ENCODE measurements at regions not wholly inside any gene's neighbourhood (a gene's known extent, or its start where the extent isn't known, plus 50 kb on each side); places are given as distances from the start of the nearest gene placed in this dataset.
"Not testable (repeated sequence)": the region's sequence is repeated elsewhere in the genome, so short reads cannot be mapped to it uniquely, and the experiment has no call there.

DNA sequence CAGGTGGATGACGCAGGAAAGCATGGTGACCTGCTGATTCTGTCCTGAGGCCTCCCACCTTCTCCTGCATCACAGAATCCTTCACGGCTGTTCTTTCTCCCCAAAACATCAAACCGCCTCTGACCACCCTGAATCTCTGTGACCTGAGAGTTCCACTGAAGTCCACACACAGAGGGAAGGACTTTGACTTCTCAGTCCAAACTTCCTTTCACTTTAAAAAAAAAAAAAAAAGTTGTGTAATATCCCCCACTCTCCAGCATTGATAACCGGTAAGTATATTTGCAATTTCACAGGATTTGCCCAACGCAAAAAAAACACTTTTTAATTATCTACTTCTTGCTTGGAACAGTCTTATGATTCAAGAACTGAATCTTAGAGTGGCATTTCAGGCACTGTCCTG, 259.5 kb upstream of the IRS2 start:
- TF ChIP-seq, protein P1, sequence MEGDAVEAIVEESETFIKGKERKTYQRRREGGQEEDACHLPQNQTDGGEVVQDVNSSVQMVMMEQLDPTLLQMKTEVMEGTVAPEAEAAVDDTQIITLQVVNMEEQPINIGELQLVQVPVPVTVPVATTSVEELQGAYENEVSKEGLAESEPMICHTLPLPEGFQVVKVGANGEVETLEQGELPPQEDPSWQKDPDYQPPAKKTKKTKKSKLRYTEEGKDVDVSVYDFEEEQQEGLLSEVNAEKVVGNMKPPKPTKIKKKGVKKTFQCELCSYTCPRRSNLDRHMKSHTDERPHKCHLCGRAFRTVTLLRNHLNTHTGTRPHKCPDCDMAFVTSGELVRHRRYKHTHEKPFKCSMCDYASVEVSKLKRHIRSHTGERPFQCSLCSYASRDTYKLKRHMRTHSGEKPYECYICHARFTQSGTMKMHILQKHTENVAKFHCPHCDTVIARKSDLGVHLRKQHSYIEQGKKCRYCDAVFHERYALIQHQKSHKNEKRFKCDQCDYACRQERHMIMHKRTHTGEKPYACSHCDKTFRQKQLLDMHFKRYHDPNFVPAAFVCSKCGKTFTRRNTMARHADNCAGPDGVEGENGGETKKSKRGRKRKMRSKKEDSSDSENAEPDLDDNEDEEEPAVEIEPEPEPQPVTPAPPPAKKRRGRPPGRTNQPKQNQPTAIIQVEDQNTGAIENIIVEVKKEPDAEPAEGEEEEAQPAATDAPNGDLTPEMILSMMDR (IDR thresholded peaks at IDR 0.05; ENCODE audit: control insufficient read depth, extremely low read depth, insufficient read depth) = no peak
- no peak for DNase-seq (ENCODE audit: low read depth)
- H3K4me3 ChIP-seq (ENCODE audit: low read depth, low read length) = no peak overlapping the region

DNA sequence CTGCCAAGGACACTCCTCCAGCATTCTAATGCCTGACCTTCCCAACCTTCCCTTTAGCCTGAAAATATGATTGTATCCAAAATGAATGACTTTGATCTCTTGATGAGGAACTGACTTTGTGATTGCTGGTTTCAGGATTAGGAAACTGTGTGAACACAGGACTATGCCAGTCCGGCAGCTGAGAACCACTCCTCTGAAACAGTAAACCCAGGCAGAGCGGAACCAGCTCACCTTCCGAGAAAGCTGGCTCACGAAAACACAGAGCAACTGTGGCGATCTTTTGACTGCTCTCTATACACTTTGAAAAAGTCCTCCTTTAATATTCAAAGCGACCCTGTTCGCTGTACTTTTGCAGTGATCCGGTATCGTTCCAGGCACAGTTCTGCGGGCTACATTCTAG, 258.8 kb upstream of the IRS2 start:
- H3K4me3 ChIP-seq (ENCODE audit: low read depth, low read length) = no peak overlapping the region
- TF ChIP-seq, protein P1 (IDR thresholded peaks at IDR 0.05; ENCODE audit: control insufficient read depth, extremely low read depth, insufficient read depth) = no peak
- no peak for DNase-seq (ENCODE audit: low read depth)

DNA sequence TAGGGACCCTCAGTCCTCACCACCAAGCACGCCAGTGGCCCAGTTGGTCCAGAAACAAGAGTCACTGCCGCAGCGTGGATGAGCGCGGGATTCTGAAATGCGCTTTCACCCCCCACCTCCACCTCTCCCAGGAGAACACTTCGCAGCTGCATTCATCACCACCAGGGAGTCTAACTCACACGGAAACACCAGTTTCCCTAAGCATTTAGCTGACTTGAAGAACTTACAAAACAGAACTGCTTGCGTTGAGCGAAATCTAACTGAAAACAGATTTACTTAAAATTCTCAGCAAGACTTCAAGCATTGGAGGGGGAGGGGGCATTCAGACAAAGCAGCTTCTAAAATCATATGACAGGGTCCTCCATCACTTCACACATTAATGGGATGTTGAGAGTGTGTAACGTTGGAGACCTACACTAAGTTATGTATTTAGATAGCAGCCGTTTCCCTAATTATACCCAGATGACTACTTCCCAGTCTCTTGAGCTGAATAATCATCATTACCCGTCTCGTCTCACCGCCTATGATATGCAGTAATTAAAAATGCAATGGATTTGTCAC, 258.2 kb upstream of the IRS2 start:
- DNase-seq (ENCODE audit: low read depth) = no peak

DNA sequence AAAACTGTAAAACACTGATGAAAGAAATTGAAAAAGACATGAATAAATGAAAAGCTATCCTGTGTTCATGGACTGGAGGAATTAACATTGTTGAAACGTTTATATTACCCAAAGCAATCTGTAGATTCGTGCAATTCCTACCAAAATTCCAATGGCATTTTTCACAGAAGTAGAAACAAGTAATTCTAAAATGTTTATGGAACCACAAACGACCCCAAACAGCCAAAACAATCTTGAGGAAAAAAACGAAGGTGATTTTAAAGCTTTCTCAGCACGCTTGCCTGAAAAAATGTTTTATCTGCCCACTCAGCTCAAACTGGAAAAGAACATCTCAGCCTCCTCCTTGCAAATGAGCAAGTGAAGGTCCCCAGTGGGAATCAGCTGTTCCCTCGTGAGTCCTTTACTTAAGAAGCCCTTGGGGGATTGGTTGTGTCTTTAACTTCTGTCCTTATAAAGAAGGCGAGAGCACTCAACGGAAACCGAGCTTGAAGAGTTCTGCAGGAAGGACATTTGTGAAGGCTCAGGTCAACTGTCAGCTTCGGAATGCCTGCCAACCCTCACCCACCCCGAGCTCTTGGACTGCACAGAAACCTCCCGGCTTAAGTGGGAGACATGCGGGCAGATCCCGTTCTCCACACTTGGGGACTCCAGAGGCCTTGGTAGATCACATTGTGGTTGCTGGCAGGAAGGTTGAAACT, 256.0 kb upstream of the IRS2 start:
- H3K4me3 ChIP-seq (ENCODE audit: low read depth, low read length) = no peak overlapping the region
- no peak for DNase-seq (ENCODE audit: low read depth)
- TF ChIP-seq, protein P1 (IDR thresholded peaks at IDR 0.05; ENCODE audit: control insufficient read depth, extremely low read depth, insufficient read depth) = no peak

More for the DNA sequence above, 258.2 kb upstream of the IRS2 start:
- TF ChIP-seq, protein P1 (IDR thresholded peaks at IDR 0.05; ENCODE audit: control insufficient read depth, extremely low read depth, insufficient read depth) = no peak
- H3K4me3 ChIP-seq (ENCODE audit: low read depth, low read length) = no peak overlapping the region

DNA sequence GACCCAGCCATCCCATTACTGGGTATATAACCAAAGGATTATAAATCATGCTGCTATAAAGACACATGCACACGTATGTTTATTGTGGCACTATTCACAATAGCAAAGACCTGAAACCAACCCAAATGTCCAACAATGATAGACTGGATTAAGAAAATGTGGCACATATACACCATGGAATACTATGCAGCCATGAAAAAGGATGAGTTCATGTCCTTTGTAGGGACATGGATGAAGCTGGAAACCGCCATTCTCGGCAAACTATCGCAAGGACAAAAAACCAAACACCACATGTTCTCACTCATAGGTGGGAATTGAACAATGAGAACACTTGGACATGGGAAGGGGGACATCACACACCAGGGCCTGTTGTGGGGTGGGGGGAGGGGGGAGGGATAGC, 255.3 kb upstream of the IRS2 start:
- H3K4me3 ChIP-seq (ENCODE audit: low read depth, low read length); DNase-seq (ENCODE audit: low read depth): not testable (repeated sequence)

DNA sequence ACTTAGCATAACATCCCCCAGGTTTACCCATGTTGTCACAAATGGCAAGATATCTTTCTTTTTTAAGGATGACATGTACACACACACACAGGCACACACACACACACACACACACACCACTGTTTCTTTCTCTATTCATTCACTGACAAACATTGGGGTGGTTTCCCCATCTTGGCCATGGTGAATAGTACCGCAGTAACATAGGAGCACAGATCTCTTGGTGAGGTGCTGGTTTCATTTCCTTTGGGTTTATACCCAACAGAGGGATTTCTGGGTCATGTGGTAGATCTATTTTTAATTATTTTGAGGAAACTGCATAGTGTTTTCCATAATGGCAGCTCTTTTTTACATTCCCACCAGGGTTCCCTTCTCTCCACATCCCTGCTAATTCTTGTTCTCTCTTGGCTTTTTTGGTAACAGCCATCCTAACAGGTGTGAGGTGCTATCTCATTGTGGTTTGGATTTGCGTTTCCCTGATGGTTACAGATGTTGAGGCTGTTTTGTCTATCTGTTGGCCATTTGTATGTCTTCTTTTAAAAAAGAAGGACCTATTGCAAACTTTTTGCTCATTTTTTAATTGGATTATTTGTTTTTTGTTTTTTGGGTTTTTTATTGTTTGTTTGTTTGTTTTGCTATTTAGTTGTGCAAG, 251.7 kb upstream of the IRS2 start:
- TF ChIP-seq, protein P1 (IDR thresholded peaks at IDR 0.05; ENCODE audit: control insufficient read depth, extremely low read depth, insufficient read depth) = no peak
- DNase-seq (ENCODE audit: low read depth) = no peak
- H3K4me3 ChIP-seq (ENCODE audit: low read depth, low read length) = no peak overlapping the region

DNA sequence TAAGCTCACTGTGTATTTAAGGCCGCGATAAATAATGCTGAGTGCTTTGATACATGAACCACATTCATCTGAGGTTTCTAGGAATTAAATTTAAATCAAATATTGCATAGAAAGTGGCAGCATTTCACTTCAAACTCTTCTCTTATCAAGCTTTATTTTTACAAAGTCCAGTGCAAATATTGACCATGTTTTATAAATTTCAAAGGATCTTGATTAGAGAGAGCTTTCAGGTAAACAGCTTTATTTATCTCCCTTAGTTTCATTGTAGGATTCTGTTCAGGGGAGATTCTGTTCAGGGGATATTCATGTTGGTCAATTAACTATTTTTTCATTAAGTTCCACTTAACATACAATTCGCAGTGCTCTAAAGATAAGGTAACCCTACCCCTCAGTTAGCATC, 249.7 kb upstream of the IRS2 start:
- no peak for DNase-seq (ENCODE audit: low read depth)
- TF ChIP-seq, protein P1 (IDR thresholded peaks at IDR 0.05; ENCODE audit: control insufficient read depth, extremely low read depth, insufficient read depth) = no peak
- H3K4me3 ChIP-seq (ENCODE audit: low read depth, low read length) = no peak overlapping the region
